K562 (cell line): ENCODE measurements at regions not wholly inside any gene's neighbourhood (a gene's known extent, or its start where the extent isn't known, plus 50 kb on each side); places are given as distances from the start of the nearest gene placed in this dataset.

Experiments used
- BRF1 ChIP-seq: IDR thresholded peaks from 3 replicates; pipeline ENCODE4 v1.6.1; 2011; ENCODE audit warnings: borderline replicate concordance, mild to moderate bottlenecking; ENCODE audit not compliant: insufficient read length; ENCODE audit errors: extremely low read depth
- CHD4 ChIP-seq: fragments of 200-600 bp; sonication (generic); IDR thresholded peaks from 3 replicates; pipeline ENCODE4 v1.6.1; 2012; ENCODE audit warnings: low read depth, mild to moderate bottlenecking, mixed read lengths, low read length, inconsistent platforms; ENCODE audit not compliant: insufficient read depth, insufficient replicate concordance, poor library complexity, severe bottlenecking
- EP300 ChIP-seq: IDR thresholded peaks from 2 replicates; pipeline ENCODE4 v1.6.1; 2012; ENCODE audit warnings: low read length, improper control_type of control experiment
- MAZ ChIP-seq, 2 experiments: fragments of 450-650 bp in 1 of 2; sonication (generic) in 1 of 2; formaldehyde crosslinking; IDR thresholded peaks in 1 of 2; conservative IDR thresholded peaks in 1 of 2; 2 replicates each; pipeline versions ENCODE4 v1.4.0 to v1.5.0; 2020; ENCODE audit warnings: mild to moderate bottlenecking in 1 of 2, missing genetic modification reagents in 1 of 2
- NFATC3 ChIP-seq: fragments of 450-650 bp; IDR thresholded peaks from 2 replicates; pipeline ENCODE4 v1.6.1; 2017; ENCODE audit warnings: mild to moderate bottlenecking
- NFE2 ChIP-seq: IDR thresholded peaks from 2 replicates; pipeline ENCODE4 v1.6.1; 2014; ENCODE audit warnings: antibody characterized with exemption, low read depth
- NKRF ChIP-seq: fragments of 450-650 bp; IDR thresholded peaks from 2 replicates; pipeline ENCODE4 v1.6.1; 2016; ENCODE audit warnings: borderline replicate concordance
- POLR3A ChIP-seq: IDR thresholded peaks from 2 replicates; pipeline ENCODE4 v1.6.1; 2011; ENCODE audit warnings: borderline replicate concordance, mild to moderate bottlenecking, moderate library complexity; ENCODE audit not compliant: insufficient read length, insufficient read depth; ENCODE audit errors: extremely low read depth
- PRDM10 ChIP-seq: fragments of 450-650 bp; IDR thresholded peaks from 2 replicates; pipeline ENCODE4 v1.6.1; 2018; ENCODE audit not compliant: partially characterized antibody
- RNF2 ChIP-seq: sonication (generic); IDR thresholded peaks from 2 replicates; pipeline ENCODE4 v1.6.1; 2016
- SETDB1 ChIP-seq: IDR thresholded peaks from one replicate; pipeline ENCODE4 v1.6.1; 2012; ENCODE audit warnings: low read length, control low read depth, inconsistent platforms
- ZFP1 ChIP-seq: fragments of 450-650 bp; formaldehyde crosslinking; IDR thresholded peaks from 2 replicates; pipeline ENCODE4 v1.4.0; 2020; ENCODE audit warnings: mild to moderate bottlenecking, mixed read lengths
- ZNF143 ChIP-seq: sonication (generic); formaldehyde crosslinking; IDR thresholded peaks from 2 replicates; pipeline ENCODE4 v1.9.0; 2022; ENCODE audit warnings: mild to moderate bottlenecking, missing genetic modification reagents
- ZNF280A ChIP-seq: fragments of 450-650 bp; IDR thresholded peaks from 2 replicates; pipeline ENCODE4 v1.6.1; 2018; ENCODE audit warnings: mild to moderate bottlenecking, low read depth; ENCODE audit not compliant: partially characterized antibody
- ZNF592 ChIP-seq: fragments of 450-650 bp; IDR thresholded peaks from 2 replicates; pipeline ENCODE4 v1.6.1; 2017; ENCODE audit warnings: antibody characterized with exemption, mild to moderate bottlenecking

DNA sequence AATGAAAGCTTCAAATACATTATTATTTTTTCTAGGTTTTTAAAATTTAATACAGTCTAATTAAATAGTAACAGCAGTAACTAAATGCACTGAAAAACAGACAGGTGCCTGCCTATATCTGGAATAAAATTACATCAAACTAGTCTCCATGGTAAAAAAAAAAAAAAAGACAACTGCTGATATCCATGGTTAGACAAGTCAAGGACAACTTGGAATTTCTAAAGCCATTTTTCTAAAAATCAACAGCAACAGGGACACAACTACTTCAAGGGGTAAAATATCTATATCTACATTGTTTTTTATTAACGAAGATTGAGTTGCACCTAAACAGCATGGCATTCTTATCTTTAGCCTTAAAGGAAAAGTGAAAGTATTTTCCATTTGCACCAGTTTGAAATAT lies 74.7 kb upstream of the VPREB1 start (continued):
- peak; percentile 64; the same call in 1 of the 2 replicates for TF ChIP-seq ZFP1 (CRISPR knock-in tag)
- no peak for TF ChIP-seq NFE2
- no peak; the same call in 1 of the 2 replicates for TF ChIP-seq RNF2
- no peak for TF ChIP-seq ZNF143 (CRISPR knock-in tag)
- no peak for TF ChIP-seq ZNF280A
- no peak for TF ChIP-seq PRDM10
- TF ChIP-seq SETDB1, result no peak
- TF ChIP-seq CHD4, result no peak
- 0 out of 2 replicates have a peak, but pooled peaks have one; percentile 17 for TF ChIP-seq EP300
- no peak for TF ChIP-seq BRF1
- TF ChIP-seq POLR3A, result no peak
- no peak for TF ChIP-seq ZNF592
- 0 out of 4 replicates have a peak, but pooled peaks of 1 of the 2 experiments have one; percentile 46 for TF ChIP-seq MAZ (CRISPR knock-in tag; conservative IDR thresholded peaks at IDR 0.05 in 1 of 2, IDR thresholded peaks at IDR 0.05 in 1 of 2)
- TF ChIP-seq NFATC3, result no peak
- no peak for TF ChIP-seq NKRF
